Thyroid gland (tissue), 4 donors: ENCODE measurements at regions not wholly inside any gene's neighbourhood (a gene's known extent, or its start where the extent isn't known, plus 50 kb on each side); places are given as distances from the start of the nearest gene placed in this dataset.
A peak's percentile ranks its signal among the peaks of the same experiment; 100 is the strongest.

Experiments used
- CTCF ChIP-seq, 6 experiments: fragments of 200-600 bp in 3 of 6; fragments of 450-650 bp in 3 of 6; sonication (generic) in 3 of 6; IDR thresholded peaks; one replicate each; pipeline ENCODE4 v1.5.1; 2016 to 2019; ENCODE audit warnings: antibody characterized with exemption in 6 of 6, mild to moderate bottlenecking in 2 of 6, inconsistent platforms in 1 of 6, moderate library complexity in 1 of 6
- POLR2A ChIP-seq, 2 donors: fragments of 450-650 bp; IDR thresholded peaks; one replicate each; pipeline ENCODE4 v1.6.1; 2017; ENCODE audit warnings: antibody characterized with exemption in 2 of 2, mild to moderate bottlenecking in 2 of 2, moderate library complexity in 1 of 2

- no peak for TF ChIP-seq POLR2A (IDR thresholded peaks at IDR 0.05)
- peak in 2 of 6 experiments; percentile 19 to 25 for TF ChIP-seq CTCF (IDR thresholded peaks at IDR 0.05)
Observed at GRCh38 chr15:62648954-62649353, 393.6 kb upstream of the TPM1 start.
